ENCODE measurements at regions not wholly inside any gene's neighbourhood (a gene's known extent, or its start where the extent isn't known, plus 50 kb on each side); places are given as distances from the start of the nearest gene placed in this dataset.

DNA sequence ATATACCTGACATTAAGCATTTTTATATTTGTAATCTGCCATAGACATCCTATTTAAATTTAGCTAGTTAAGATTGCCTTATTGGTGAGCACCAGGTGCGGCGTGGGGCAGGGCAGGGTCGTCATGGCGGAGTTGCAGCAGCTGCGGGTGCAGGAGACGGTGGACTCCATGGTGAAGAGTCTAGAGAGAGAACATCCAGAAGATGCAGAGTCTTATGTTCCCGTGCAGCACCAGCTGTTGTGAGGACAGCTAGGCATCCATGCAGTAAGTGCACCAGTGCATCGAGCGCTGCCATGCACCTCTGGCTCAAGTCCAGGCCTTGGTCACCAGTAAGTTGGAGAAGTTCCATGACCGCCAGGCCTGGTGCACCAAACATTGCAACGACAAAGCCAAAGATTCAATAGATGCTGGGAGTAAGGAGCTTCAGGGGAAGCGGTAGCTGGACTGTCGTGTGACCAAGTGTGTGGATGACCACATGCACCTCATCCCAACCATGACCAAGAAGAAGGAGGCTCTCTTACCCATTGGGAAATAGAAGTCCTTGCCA lies 586.2 kb downstream of the CD109 start:
- TF ChIP-seq CTCF (IDR thresholded peaks at IDR 0.05; ENCODE audit: low read depth, low read length, poor library complexity, severe bottlenecking), result no peak
- no peak for TF ChIP-seq EZH2phosphoT487 (IDR thresholded peaks at IDR 0.05; ENCODE audit: borderline replicate concordance, low read length)
